ENCODE measurements at regions not wholly inside any gene's neighbourhood (a gene's known extent, or its start where the extent isn't known, plus 50 kb on each side); places are given as distances from the start of the nearest gene placed in this dataset.

GRCh38 chr14:34373191-34373590 is 88.8 kb downstream of the SPTSSA start:
- TF ChIP-seq CTCF (IDR thresholded peaks at IDR 0.05; ENCODE audit: unreplicated experiment) = no peak
- Mint-ChIP-seq H3K4me3 (ENCODE audit: low read depth) (no peak overlapping the region), H3K27ac (no peak overlapping the region), H3K27me3 (no peaks in the 10 kb centered on the region), H3K36me3 (ENCODE audit: insufficient read depth) (no peaks in the 10 kb centered on the region), H3K4me1 (ENCODE audit: low read depth) (peaks cover 11% of the 10 kb centered on the region), H3K9me3 (ENCODE audit: low read depth) (no peaks in the 10 kb centered on the region)
- no peak for DNase-seq (ENCODE audit: low spot score, unreplicated experiment)

GRCh38 chr14:34372786-34373185 is 89.3 kb downstream of the SPTSSA start:
- Mint-ChIP-seq H3K27me3 (no peaks in the 10 kb centered on the region), H3K36me3 (ENCODE audit: insufficient read depth) (no peaks in the 10 kb centered on the region), H3K27ac (no peak overlapping the region), H3K9me3 (ENCODE audit: low read depth) (no peaks in the 10 kb centered on the region), H3K4me1 (ENCODE audit: low read depth) (peaks cover 11% of the 10 kb centered on the region), H3K4me3 (ENCODE audit: low read depth) (no peak overlapping the region)
- no peak for DNase-seq (ENCODE audit: low spot score, unreplicated experiment)
- no peak for TF ChIP-seq CTCF (IDR thresholded peaks at IDR 0.05; ENCODE audit: unreplicated experiment)

GRCh38 chr14:34369648-34370030 is 92.4 kb downstream of the SPTSSA start:
- Mint-ChIP-seq H3K27ac (no peak overlapping the region), H3K9me3 (ENCODE audit: low read depth) (no peaks in the 10 kb centered on the region), H3K36me3 (ENCODE audit: insufficient read depth) (no peaks in the 10 kb centered on the region), H3K27me3 (no peaks in the 10 kb centered on the region), H3K4me3 (ENCODE audit: low read depth) (no peak overlapping the region), H3K4me1 (ENCODE audit: low read depth) (peaks cover 8% of the 10 kb centered on the region)
- no peak for TF ChIP-seq CTCF (IDR thresholded peaks at IDR 0.05; ENCODE audit: unreplicated experiment)
- DNase-seq (ENCODE audit: low spot score, unreplicated experiment) = no peak

GRCh38 chr14:34368971-34369647 is 92.9 kb downstream of the SPTSSA start:
- DNase-seq (ENCODE audit: low spot score, unreplicated experiment) = no peak
- no peak overlapping the region for H3K27ac Mint-ChIP-seq
- no peaks in the 10 kb centered on the region for H3K27me3 Mint-ChIP-seq
- TF ChIP-seq CTCF (IDR thresholded peaks at IDR 0.05; ENCODE audit: unreplicated experiment) = no peak
- no peaks in the 10 kb centered on the region for H3K36me3 Mint-ChIP-seq (ENCODE audit: insufficient read depth)
- peaks cover 7% of the 10 kb centered on the region for H3K4me1 Mint-ChIP-seq (ENCODE audit: low read depth)
- no peak overlapping the region for H3K4me3 Mint-ChIP-seq (ENCODE audit: low read depth)
- no peaks in the 10 kb centered on the region for H3K9me3 Mint-ChIP-seq (ENCODE audit: low read depth)

GRCh38 chr14:34368115-34368970 is 93.7 kb downstream of the SPTSSA start:
- Mint-ChIP-seq H3K27ac (no peak overlapping the region), H3K4me1 (ENCODE audit: low read depth) (peaks cover 7% of the 10 kb centered on the region), H3K9me3 (ENCODE audit: low read depth) (no peaks in the 10 kb centered on the region), H3K27me3 (peaks cover 3% of the 10 kb centered on the region), H3K4me3 (ENCODE audit: low read depth) (no peak overlapping the region), H3K36me3 (ENCODE audit: insufficient read depth) (no peaks in the 10 kb centered on the region)
- no peak for DNase-seq (ENCODE audit: low spot score, unreplicated experiment)
- TF ChIP-seq CTCF (IDR thresholded peaks at IDR 0.05; ENCODE audit: unreplicated experiment) = no peak
